A549 (cell line): ENCODE measurements at regions not wholly inside any gene's neighbourhood (a gene's known extent, or its start where the extent isn't known, plus 50 kb on each side); places are given as distances from the start of the nearest gene placed in this dataset.

Source experiments
- ATAC-seq, 2 experiments: fragments of 200-7000 bp in 1 of 2; fragments of >200 bp in 1 of 2; cut with Nextera tagmentation in 1 of 2; cut with Tn5 transposase in 1 of 2; 3 replicates each; pipeline versions ENCODE4 v1.8.0 to v1.9.1; 2018 to 2020; ENCODE audit warnings: mild to moderate bottlenecking in 1 of 2, moderate library complexity in 1 of 2
- CTCF ChIA-PET: fragments of 300-600 bp; sonication (Branson Sonifier 250); formaldehyde crosslinking; extraction: SDS; loops from one replicate; lab custom pipeline; 2021; ENCODE audit warnings: antibody characterized with exemption, inconsistent platforms; lab: Yijun Ruan, JAX
- POLR2A ChIA-PET: fragments of 350-600 bp; formaldehyde crosslinking; extraction: SDS; loops from one replicate; lab custom pipeline; 2021; ENCODE audit warnings: antibody characterized with exemption, inconsistent platforms; lab: Yijun Ruan, JAX
- DNase-seq, 2 experiments: peaks; one replicate each; pipeline versions ENCODE4 v3.0.0 to v3.0.0-alpha.2; 2011 to 2016; ENCODE audit warnings: low read depth in 1 of 2, low spot score in 1 of 2
- FAIRE-seq: peaks from 2 replicates; lab custom pipeline; 2011; peaks lifted over from hg19 to GRCh38; lab: Jason Lieb, UNC
- H3K27ac ChIP-seq, 2 experiments: fragments of >200 bp; sonication (Bioruptor Twin); formaldehyde crosslinking; 3 replicates each; pipeline ENCODE4 v1.5.1; 2016 to 2017
- H3K4me1 ChIP-seq: fragments of >200 bp; sonication (Bioruptor Twin); formaldehyde crosslinking; 3 replicates; pipeline ENCODE4 v1.6.1; 2016
- H3K4me2 ChIP-seq: fragments of >200 bp; sonication (Bioruptor Twin); formaldehyde crosslinking; 3 replicates; pipeline ENCODE4 v1.6.1; 2016
- H3K4me3 ChIP-seq: fragments of >200 bp; sonication (Bioruptor Twin); formaldehyde crosslinking; 3 replicates; pipeline ENCODE4 v1.5.1; 2016
- H3K9me3 ChIP-seq: fragments of >200 bp; sonication (Bioruptor Twin); formaldehyde crosslinking; 3 replicates; pipeline ENCODE4 v1.6.1; 2016
- BHLHE40 ChIP-seq: IDR thresholded peaks from 2 replicates; pipeline ENCODE4 v1.6.1; 2012; ENCODE audit warnings: low read depth, low read length, inconsistent platforms
- CBX2 ChIP-seq: fragments of 200-600 bp; sonication (generic); IDR thresholded peaks from 2 replicates; pipeline ENCODE4 v1.6.1; 2016; ENCODE audit warnings: low read depth, mild to moderate bottlenecking, borderline replicate concordance
- CEBPB ChIP-seq, 2 experiments: fragments of >200 bp in 1 of 2; sonication (Bioruptor Twin) in 1 of 2; formaldehyde crosslinking in 1 of 2; IDR thresholded peaks; 2 replicates each; pipeline ENCODE4 v1.6.1; 2012 to 2016
- CHD4 ChIP-seq: fragments of 200-600 bp; sonication (generic); IDR thresholded peaks from 2 replicates; pipeline ENCODE4 v1.6.1; 2016; ENCODE audit warnings: antibody characterized with exemption, mild to moderate bottlenecking, borderline replicate concordance
- CTCF ChIP-seq: fragments of >200 bp; sonication (Bioruptor Twin); formaldehyde crosslinking; IDR thresholded peaks from 3 replicates; pipeline ENCODE4 v1.5.1; 2016
- EHF ChIP-seq: fragments of 250-450 bp; sonication (Bioruptor Pico); IDR thresholded peaks from 2 replicates; pipeline ENCODE4 v1.5.0; 2020; ENCODE audit warnings: mild to moderate bottlenecking
- EP300 ChIP-seq, 2 experiments: fragments of >200 bp; sonication (Bioruptor Twin); formaldehyde crosslinking; IDR thresholded peaks; 2 replicates in 1 of 2; 3 replicates in 1 of 2; pipeline ENCODE4 v1.6.1; 2016 to 2017
- FOSB ChIP-seq: fragments of 250-450 bp; sonication (Bioruptor Pico); IDR thresholded peaks from 2 replicates; pipeline ENCODE4 v1.5.0; 2020; ENCODE audit warnings: mild to moderate bottlenecking, moderate library complexity
- FOSL2 ChIP-seq, 2 experiments: fragments of 450-650 bp in 1 of 2; fragments of >200 bp in 1 of 2; sonication (Bioruptor Twin) in 1 of 2; formaldehyde crosslinking; IDR thresholded peaks; 2 replicates each; pipeline versions ENCODE4 v1.5.0 to v1.6.1; 2016 to 2020; ENCODE audit warnings: mild to moderate bottlenecking in 1 of 2, moderate library complexity in 1 of 2
- HDAC2 ChIP-seq: fragments of 200-600 bp; sonication (generic); IDR thresholded peaks from 2 replicates; pipeline ENCODE4 v1.6.1; 2016
- HMGXB4 ChIP-seq: fragments of 250-450 bp; sonication (Bioruptor Pico); IDR thresholded peaks from 2 replicates; pipeline ENCODE4 v1.5.0; 2021; ENCODE audit warnings: mild to moderate bottlenecking, moderate library complexity, borderline replicate concordance
- HOXA7 ChIP-seq: fragments of 250-450 bp; sonication (Bioruptor Pico); IDR thresholded peaks from 2 replicates; pipeline ENCODE4 v1.5.0; 2020; ENCODE audit warnings: mild to moderate bottlenecking, moderate library complexity
- JUN ChIP-seq, 2 experiments: fragments of >200 bp; sonication (Bioruptor Twin); formaldehyde crosslinking; IDR thresholded peaks; 2 replicates in 1 of 2; 3 replicates in 1 of 2; pipeline ENCODE4 v1.6.1; 2016 to 2017
- MAX ChIP-seq: IDR thresholded peaks from 2 replicates; pipeline ENCODE4 v1.6.1; 2012
- PHF8 ChIP-seq: fragments of 200-600 bp; sonication (generic); IDR thresholded peaks from 2 replicates; pipeline ENCODE4 v1.6.1; 2016; ENCODE audit warnings: low read depth, mild to moderate bottlenecking, antibody characterized with exemption, moderate library complexity, borderline replicate concordance
- RAD21 ChIP-seq, 2 experiments: fragments of >200 bp in 1 of 2; sonication (Bioruptor Twin) in 1 of 2; formaldehyde crosslinking in 1 of 2; IDR thresholded peaks in 1 of 2; conservative IDR thresholded peaks in 1 of 2; 2 replicates in 1 of 2; 3 replicates in 1 of 2; pipeline ENCODE4 v1.6.1; 2012 to 2018; ENCODE audit warnings: inconsistent platforms in 1 of 2
- RFX5 ChIP-seq: fragments of 450-650 bp; IDR thresholded peaks from 2 replicates; pipeline ENCODE4 v1.7.1; 2014; ENCODE audit warnings: antibody characterized with exemption, mild to moderate bottlenecking, moderate library complexity
- RNF2 ChIP-seq: fragments of 200-600 bp; sonication (generic); IDR thresholded peaks from 2 replicates; pipeline ENCODE4 v1.6.1; 2016; ENCODE audit warnings: low read depth, mild to moderate bottlenecking, antibody characterized with exemption, moderate library complexity, borderline replicate concordance
- SMC3 ChIP-seq: fragments of >200 bp; sonication (Bioruptor Twin); formaldehyde crosslinking; IDR thresholded peaks from 3 replicates; pipeline ENCODE4 v1.6.1; 2018; ENCODE audit warnings: inconsistent platforms
- SREBF2 ChIP-seq: fragments of 450-650 bp; IDR thresholded peaks from 2 replicates; pipeline ENCODE4 v1.6.1; 2014; ENCODE audit warnings: mild to moderate bottlenecking, moderate library complexity
- ZFP36 ChIP-seq: fragments of 450-650 bp; IDR thresholded peaks from 2 replicates; pipeline ENCODE4 v1.6.1; 2014; ENCODE audit warnings: borderline replicate concordance; ENCODE audit not compliant: partially characterized antibody
- WGBS: methylation state at CpG from one replicate; pipeline ENCODE4 v1.1.6; 2017; ENCODE audit errors: missing lambda C conversion rate; 5-methylcytosine and 5-hydroxymethylcytosine counted together

GRCh38 chr17:55641676-55642081, 81.0 kb downstream of the TMEM100 start:
- CTCF ChIA-PET: interaction anchor here (0.8 to 2.5 kb wide), 23 partner anchors 9 to 231 kb away, joined by 3 to 48 read pairs (median 4); no protein-coding TSS in a partner anchor
- H3K27ac ChIP-seq: no peak overlapping the region
- no peak overlapping the region for H3K4me3 ChIP-seq
- H3K4me2 ChIP-seq: no peak overlapping the region
- FAIRE-seq: peak; percentile 88
- ATAC-seq: peak; percentile 87 to 94
- no peaks in the 10 kb centered on the region for H3K4me1 ChIP-seq
- H3K9me3 ChIP-seq: no peaks in the 10 kb centered on the region
- TF ChIP-seq EP300 (IDR thresholded peaks at IDR 0.05): no peak
- peak; percentile 73 for TF ChIP-seq SMC3
- TF ChIP-seq CEBPB (IDR thresholded peaks at IDR 0.05): no peak
- peak; percentile 64 for TF ChIP-seq CTCF
- TF ChIP-seq RNF2: no peak
- TF ChIP-seq RAD21 (conservative IDR thresholded peaks at IDR 0.05 in 1 of 2, IDR thresholded peaks at IDR 0.05 in 1 of 2): peak; percentile 55 to 68
- TF ChIP-seq SREBF2: no peak
- 18% methylated on average over 3 of the region's 3 CpGs for WGBS
- POLR2A ChIA-PET: no interaction called here
- DNase-seq: peak; percentile 20 to 73

- DNase-seq: no peak
- Histone ChIP-seq H3K4me3 (no peak overlapping the region), H3K9me3 (no peaks in the 10 kb centered on the region), H3K27ac (no peak overlapping the region), H3K4me2 (no peak overlapping the region), H3K4me1 (no peaks in the 10 kb centered on the region)
- FAIRE-seq: no peak
- TF ChIP-seq HOXA7 (CRISPR knock-in tag): no peak
- no peak for TF ChIP-seq JUN (IDR thresholded peaks at IDR 0.05)
- no peak for TF ChIP-seq CBX2
- 83% methylated on average over 3 of the region's 4 CpGs for WGBS
- ATAC-seq: no peak
- POLR2A ChIA-PET: no interaction called here
- CTCF ChIA-PET: interaction anchor here (1.5 to 2.4 kb wide), 3 partner anchors 37 to 112 kb away, joined by 4 to 24 read pairs (median 6); no protein-coding TSS in a partner anchor
These were observed 83.6 kb downstream of the TMEM100 start for GRCh38 chr17:55639096-55639495.

GRCh38 chr17:55635253-55635914, 87.3 kb downstream of the TMEM100 start:
- ATAC-seq (no peak), FAIRE-seq (no peak), DNase-seq (no peak)
- POLR2A ChIA-PET: no interaction called here
- Histone ChIP-seq H3K9me3 (no peaks in the 10 kb centered on the region), H3K4me1 (no peaks in the 10 kb centered on the region), H3K4me2 (peak overlapping the region; percentile 14; the same call in 2 of the 3 replicates), H3K4me3 (no peak overlapping the region), H3K27ac (no peak overlapping the region)
- CTCF ChIA-PET: interaction anchor here (0.7 to 2.9 kb wide), 7 partner anchors 24 to 135 kb away, joined by 3 to 19 read pairs (median 4); no protein-coding TSS in a partner anchor
- TF ChIP-seq CBX2: no peak
- TF ChIP-seq CHD4: no peak
- TF ChIP-seq MAX: no peak
- no peak for TF ChIP-seq HDAC2
- no peak for TF ChIP-seq RNF2
- TF ChIP-seq HOXA7 (CRISPR knock-in tag): no peak
- TF ChIP-seq HMGXB4 (CRISPR knock-in tag): no peak
- no peak for TF ChIP-seq JUN (IDR thresholded peaks at IDR 0.05)
- no peak for TF ChIP-seq RFX5
- TF ChIP-seq SMC3: no peak
- no peak for TF ChIP-seq BHLHE40
- TF ChIP-seq FOSL2 (IDR thresholded peaks at IDR 0.05): no peak
- no peak for TF ChIP-seq FOSL2 (CRISPR knock-in tag; IDR thresholded peaks at IDR 0.05)
- no peak for TF ChIP-seq FOSB (CRISPR knock-in tag)
- no peak for TF ChIP-seq ZFP36
- no peak for TF ChIP-seq EHF (CRISPR knock-in tag)
- TF ChIP-seq PHF8: no peak
- WGBS: 38% methylated on average over 5 of the region's 5 CpGs
